Testis (tissue), 2 donors: ENCODE measurements at regions not wholly inside any gene's neighbourhood (a gene's known extent, or its start where the extent isn't known, plus 50 kb on each side); places are given as distances from the start of the nearest gene placed in this dataset.

Source experiments
- POLR2A ChIP-seq: fragments of 450-650 bp; IDR thresholded peaks from one replicate; pipeline ENCODE4 v1.6.1; 2017; ENCODE audit warnings: antibody characterized with exemption, mild to moderate bottlenecking, moderate library complexity
- TF ChIP-seq, protein P1 (sequence below), 3 experiments: fragments of 450-650 bp in 2 of 3; fragments of 200-600 bp in 1 of 3; sonication (generic) in 1 of 3; IDR thresholded peaks; one replicate each; pipeline ENCODE4 v1.5.1; 2016 to 2019; ENCODE audit warnings: antibody characterized with exemption in 3 of 3, mild to moderate bottlenecking in 2 of 3, moderate library complexity in 1 of 3

DNA sequence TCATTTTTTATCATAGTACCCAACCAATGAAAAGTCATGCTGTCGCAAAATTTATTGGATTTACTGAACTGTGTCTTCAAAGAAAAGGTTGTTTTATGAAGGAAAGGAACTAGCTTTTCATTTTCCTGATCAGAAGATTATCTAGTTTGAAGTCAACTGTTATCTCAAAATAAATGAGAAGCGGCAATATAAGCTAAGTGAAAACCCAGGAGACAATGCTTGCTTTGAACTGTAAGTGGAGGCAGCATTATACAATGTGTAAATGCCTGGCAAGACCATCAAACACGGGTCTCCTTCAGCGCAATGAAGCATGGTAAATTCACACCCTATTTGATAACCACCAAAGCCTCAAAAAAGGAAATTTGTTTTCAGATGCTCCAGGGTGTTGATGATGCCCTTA lies 134.4 kb upstream of the PTBP2 start:
- TF ChIP-seq POLR2A, result no peak
- TF ChIP-seq, protein P1, sequence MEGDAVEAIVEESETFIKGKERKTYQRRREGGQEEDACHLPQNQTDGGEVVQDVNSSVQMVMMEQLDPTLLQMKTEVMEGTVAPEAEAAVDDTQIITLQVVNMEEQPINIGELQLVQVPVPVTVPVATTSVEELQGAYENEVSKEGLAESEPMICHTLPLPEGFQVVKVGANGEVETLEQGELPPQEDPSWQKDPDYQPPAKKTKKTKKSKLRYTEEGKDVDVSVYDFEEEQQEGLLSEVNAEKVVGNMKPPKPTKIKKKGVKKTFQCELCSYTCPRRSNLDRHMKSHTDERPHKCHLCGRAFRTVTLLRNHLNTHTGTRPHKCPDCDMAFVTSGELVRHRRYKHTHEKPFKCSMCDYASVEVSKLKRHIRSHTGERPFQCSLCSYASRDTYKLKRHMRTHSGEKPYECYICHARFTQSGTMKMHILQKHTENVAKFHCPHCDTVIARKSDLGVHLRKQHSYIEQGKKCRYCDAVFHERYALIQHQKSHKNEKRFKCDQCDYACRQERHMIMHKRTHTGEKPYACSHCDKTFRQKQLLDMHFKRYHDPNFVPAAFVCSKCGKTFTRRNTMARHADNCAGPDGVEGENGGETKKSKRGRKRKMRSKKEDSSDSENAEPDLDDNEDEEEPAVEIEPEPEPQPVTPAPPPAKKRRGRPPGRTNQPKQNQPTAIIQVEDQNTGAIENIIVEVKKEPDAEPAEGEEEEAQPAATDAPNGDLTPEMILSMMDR (IDR thresholded peaks at IDR 0.05), result no peak
